ENCODE measurements at regions not wholly inside any gene's neighbourhood (a gene's known extent, or its start where the extent isn't known, plus 50 kb on each side); places are given as distances from the start of the nearest gene placed in this dataset.

DNA sequence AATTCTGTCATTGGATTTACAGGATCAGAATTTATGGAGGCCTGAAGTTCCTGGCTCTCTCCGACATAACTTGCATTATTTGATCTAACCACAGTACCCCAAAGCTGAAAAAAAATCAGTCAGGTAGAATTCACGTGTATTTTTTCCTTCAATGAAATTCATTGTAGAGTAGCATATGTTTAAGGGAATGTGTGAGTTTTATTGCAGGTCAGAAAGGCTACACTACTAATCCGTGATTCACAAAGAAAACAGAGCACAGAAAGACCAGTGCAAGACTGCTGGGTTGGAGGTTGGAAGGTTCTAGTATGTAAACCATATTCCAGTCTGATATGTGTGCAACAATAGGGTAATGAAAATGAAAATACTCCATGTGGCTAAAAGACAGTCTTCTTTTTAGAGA is 247.0 kb upstream of the FERD3L start:
- H3K27ac ChIP-seq = no peak overlapping the region
- DNase-seq (ENCODE audit: low read depth in 1 of 2, low spot score in 1 of 2) (no peak), ATAC-seq (no peak), FAIRE-seq (no peak)
- no peak overlapping the region for H3K4me3 ChIP-seq
- TF ChIP-seq, protein P1, sequence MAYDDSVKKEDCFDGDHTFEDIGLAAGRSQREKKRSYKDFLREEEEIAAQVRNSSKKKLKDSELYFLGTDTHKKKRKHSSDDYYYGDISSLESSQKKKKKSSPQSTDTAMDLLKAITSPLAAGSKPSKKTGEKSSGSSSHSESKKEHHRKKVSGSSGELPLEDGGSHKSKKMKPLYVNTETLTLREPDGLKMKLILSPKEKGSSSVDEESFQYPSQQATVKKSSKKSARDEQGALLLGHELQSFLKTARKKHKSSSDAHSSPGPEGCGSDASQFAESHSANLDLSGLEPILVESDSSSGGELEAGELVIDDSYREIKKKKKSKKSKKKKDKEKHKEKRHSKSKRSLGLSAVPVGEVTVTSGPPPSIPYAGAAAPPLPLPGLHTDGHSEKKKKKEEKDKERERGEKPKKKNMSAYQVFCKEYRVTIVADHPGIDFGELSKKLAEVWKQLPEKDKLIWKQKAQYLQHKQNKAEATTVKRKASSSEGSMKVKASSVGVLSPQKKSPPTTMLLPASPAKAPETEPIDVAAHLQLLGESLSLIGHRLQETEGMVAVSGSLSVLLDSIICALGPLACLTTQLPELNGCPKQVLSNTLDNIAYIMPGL (CRISPR knock-in tag; IDR thresholded peaks at IDR 0.05; ENCODE audit: borderline replicate concordance) = no peak
- CTCF ChIA-PET = interaction anchor here (1.2 kb wide), 1 partner anchor 9 kb away, joined by 4 read pairs; no protein-coding TSS in a partner anchor
- POLR2A ChIA-PET = no interaction called here
- no peaks in the 10 kb centered on the region for H3K9me3 ChIP-seq
- 39% methylated on average over 3 of the region's 3 CpGs for WGBS (ENCODE audit: missing lambda C conversion rate)
- H3K4me2 ChIP-seq = no peak overlapping the region
- H3K4me1 ChIP-seq = no peaks in the 10 kb centered on the region

GRCh38 chr7:19390795-19391194 is 245.6 kb upstream of the FERD3L start:
- H3K9me3 ChIP-seq = no peaks in the 10 kb centered on the region
- no peak overlapping the region for H3K4me3 ChIP-seq
- FAIRE-seq (no peak), ATAC-seq (no peak), DNase-seq (ENCODE audit: low read depth in 1 of 2, low spot score in 1 of 2) (no peak)
- H3K27ac ChIP-seq = no peak overlapping the region
- ChIA-PET CTCF (no interaction called here), POLR2A (no interaction called here)
- TF ChIP-seq CEBPB (IDR thresholded peaks at IDR 0.05) (no peak), HOXB13 (CRISPR knock-in tag; IDR thresholded peaks at IDR 0.05; ENCODE audit: low read depth) (no peak), MAZ (IDR thresholded peaks at IDR 0.05; ENCODE audit: borderline replicate concordance, low read depth, low read length) (no peak), KDM5A (IDR thresholded peaks at IDR 0.05) (no peak), JUN (IDR thresholded peaks at IDR 0.05) (no peak), HEYL (CRISPR knock-in tag; IDR thresholded peaks at IDR 0.05) (no peak), PHF8 (IDR thresholded peaks at IDR 0.05; ENCODE audit: borderline replicate concordance, low read depth) (no peak), ZC3H11A (IDR thresholded peaks at IDR 0.05) (no peak), NPAS2 (CRISPR knock-in tag; IDR thresholded peaks at IDR 0.05; ENCODE audit: borderline replicate concordance) (no peak)
- TF ChIP-seq, protein P2, sequence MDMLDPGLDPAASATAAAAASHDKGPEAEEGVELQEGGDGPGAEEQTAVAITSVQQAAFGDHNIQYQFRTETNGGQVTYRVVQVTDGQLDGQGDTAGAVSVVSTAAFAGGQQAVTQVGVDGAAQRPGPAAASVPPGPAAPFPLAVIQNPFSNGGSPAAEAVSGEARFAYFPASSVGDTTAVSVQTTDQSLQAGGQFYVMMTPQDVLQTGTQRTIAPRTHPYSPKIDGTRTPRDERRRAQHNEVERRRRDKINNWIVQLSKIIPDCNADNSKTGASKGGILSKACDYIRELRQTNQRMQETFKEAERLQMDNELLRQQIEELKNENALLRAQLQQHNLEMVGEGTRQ (IDR thresholded peaks at IDR 0.05) = no peak
- no peaks in the 10 kb centered on the region for H3K4me1 ChIP-seq
- H3K4me2 ChIP-seq = no peak overlapping the region
- WGBS (ENCODE audit: missing lambda C conversion rate) = 66% methylated on average over 5 of the region's 5 CpGs

DNA sequence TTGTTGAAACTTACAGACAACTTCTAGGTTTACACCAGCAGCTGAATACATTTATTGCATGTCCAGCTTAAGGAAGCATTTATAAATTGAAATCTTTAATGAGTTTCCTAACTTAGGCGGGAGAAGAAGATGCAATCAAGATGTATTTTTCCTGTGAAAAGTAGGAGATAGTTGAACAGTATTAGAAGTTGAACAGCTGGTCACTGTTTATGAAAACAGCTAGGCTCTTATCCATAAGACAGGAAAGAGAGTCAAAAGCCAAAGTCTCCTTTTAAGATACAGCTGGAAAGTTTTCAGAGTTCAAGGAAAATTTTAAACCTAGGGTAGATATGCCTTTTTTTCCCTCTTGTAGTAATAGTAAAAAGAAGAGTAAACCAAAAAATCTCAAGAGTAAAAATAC is 236.1 kb upstream of the FERD3L start:
- FAIRE-seq (no peak), ATAC-seq (no peak), DNase-seq (ENCODE audit: low read depth in 1 of 2, low spot score in 1 of 2) (no peak)
- no peak overlapping the region for H3K27ac ChIP-seq
- no peak overlapping the region for H3K4me3 ChIP-seq
- H3K9me3 ChIP-seq = 0 out of 3 replicates have a peak, but pooled peaks cover 4% of the 10 kb centered on the region
- ChIA-PET CTCF (no interaction called here), POLR2A (no interaction called here)
- H3K4me2 ChIP-seq = no peak overlapping the region
- 83% methylated on average over 1 of the region's 1 CpG for WGBS (ENCODE audit: missing lambda C conversion rate)
- TF ChIP-seq, protein P3, sequence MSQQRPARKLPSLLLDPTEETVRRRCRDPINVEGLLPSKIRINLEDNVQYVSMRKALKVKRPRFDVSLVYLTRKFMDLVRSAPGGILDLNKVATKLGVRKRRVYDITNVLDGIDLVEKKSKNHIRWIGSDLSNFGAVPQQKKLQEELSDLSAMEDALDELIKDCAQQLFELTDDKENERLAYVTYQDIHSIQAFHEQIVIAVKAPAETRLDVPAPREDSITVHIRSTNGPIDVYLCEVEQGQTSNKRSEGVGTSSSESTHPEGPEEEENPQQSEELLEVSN (IDR thresholded peaks at IDR 0.05; ENCODE audit: borderline replicate concordance, low read depth) = no peak
- no peak for TF ChIP-seq NPAS2 (CRISPR knock-in tag; IDR thresholded peaks at IDR 0.05; ENCODE audit: borderline replicate concordance)
- no peaks in the 10 kb centered on the region for H3K4me1 ChIP-seq

GRCh38 chr7:19378345-19378714 is 233.1 kb upstream of the FERD3L start:
- no peak for ATAC-seq
- H3K4me2 ChIP-seq = no peak overlapping the region
- H3K4me3 ChIP-seq = no peak overlapping the region
- H3K4me1 ChIP-seq = no peaks in the 10 kb centered on the region
- FAIRE-seq = no peak
- 36% methylated on average over 2 of the region's 2 CpGs for WGBS (ENCODE audit: missing lambda C conversion rate)
- POLR2A ChIA-PET = no interaction called here
- H3K9me3 ChIP-seq = 0 out of 3 replicates have a peak, but pooled peaks cover 4% of the 10 kb centered on the region
- TF ChIP-seq FOXS1 (CRISPR knock-in tag; IDR thresholded peaks at IDR 0.05) = no peak
- TF ChIP-seq, protein P2 (IDR thresholded peaks at IDR 0.05) = no peak
- H3K27ac ChIP-seq = no peak overlapping the region
- no peak for DNase-seq (ENCODE audit: low read depth in 1 of 2, low spot score in 1 of 2)
- CTCF ChIA-PET = no interaction called here

Measured in A549 (cell line).